ENCODE measurements at regions not wholly inside any gene's neighbourhood (a gene's known extent, or its start where the extent isn't known, plus 50 kb on each side); places are given as distances from the start of the nearest gene placed in this dataset.
"Not testable (repeated sequence)": the region's sequence is repeated elsewhere in the genome, so short reads cannot be mapped to it uniquely, and the experiment has no call there.

GRCh38 chr4:106541253-106541652 lies 172.7 kb upstream of the GIMD1 start:
- DNase-seq (ENCODE audit: low spot score): no peak
- no peak for TF ChIP-seq CTCF (IDR thresholded peaks at IDR 0.05; ENCODE audit: borderline replicate concordance, control extremely low read depth, extremely low read depth, insufficient read depth, missing control alignments)
- in situ Hi-C loops (cut with MboI; ENCODE audit: low sequenced_read_pairs, unreplicated experiment): no loop called here

- in situ Hi-C loops (cut with MboI; ENCODE audit: low sequenced_read_pairs, unreplicated experiment): no loop called here
- DNase-seq (ENCODE audit: low spot score): no peak
- TF ChIP-seq CTCF (IDR thresholded peaks at IDR 0.05; ENCODE audit: borderline replicate concordance, control extremely low read depth, extremely low read depth, insufficient read depth, missing control alignments): no peak
Measured at GRCh38 chr4:106530821-106531220, 162.2 kb upstream of the GIMD1 start.

GRCh38 chr4:106530024-106530361 lies 161.4 kb upstream of the GIMD1 start:
- in situ Hi-C loops (cut with MboI; ENCODE audit: low sequenced_read_pairs, unreplicated experiment): no loop called here
- no peak for DNase-seq (ENCODE audit: low spot score)
- no peak for TF ChIP-seq CTCF (IDR thresholded peaks at IDR 0.05; ENCODE audit: borderline replicate concordance, control extremely low read depth, extremely low read depth, insufficient read depth, missing control alignments)

- no peak for TF ChIP-seq CTCF (IDR thresholded peaks at IDR 0.05; ENCODE audit: borderline replicate concordance, control extremely low read depth, extremely low read depth, insufficient read depth, missing control alignments)
- in situ Hi-C loops (cut with MboI; ENCODE audit: low sequenced_read_pairs, unreplicated experiment): no loop called here
- no peak for DNase-seq (ENCODE audit: low spot score)
Measured at GRCh38 chr4:106529348-106530023, 160.9 kb upstream of the GIMD1 start.

- no peak for DNase-seq (ENCODE audit: low spot score)
- no peak for TF ChIP-seq CTCF (IDR thresholded peaks at IDR 0.05; ENCODE audit: borderline replicate concordance, control extremely low read depth, extremely low read depth, insufficient read depth, missing control alignments)
- in situ Hi-C loops (cut with MboI; ENCODE audit: low sequenced_read_pairs, unreplicated experiment): no loop called here
Measured at GRCh38 chr4:106527316-106527715, 158.7 kb upstream of the GIMD1 start.

GRCh38 chr4:106525425-106525824 lies 156.8 kb upstream of the GIMD1 start:
- DNase-seq (ENCODE audit: low spot score); in situ Hi-C loops (cut with MboI; ENCODE audit: low sequenced_read_pairs, unreplicated experiment): not testable (repeated sequence)

GRCh38 chr4:106524772-106525171 lies 156.2 kb upstream of the GIMD1 start:
- in situ Hi-C loops (cut with MboI; ENCODE audit: low sequenced_read_pairs, unreplicated experiment); DNase-seq (ENCODE audit: low spot score): not testable (repeated sequence)

- DNase-seq (ENCODE audit: low spot score): no peak
- in situ Hi-C loops (cut with MboI; ENCODE audit: low sequenced_read_pairs, unreplicated experiment): no loop called here
- TF ChIP-seq CTCF (IDR thresholded peaks at IDR 0.05; ENCODE audit: borderline replicate concordance, control extremely low read depth, extremely low read depth, insufficient read depth, missing control alignments): no peak
Measured at GRCh38 chr4:106522839-106523238, 154.3 kb upstream of the GIMD1 start.

Data from GM13976 (cell line).